ENCODE measurements at regions not wholly inside any gene's neighbourhood (a gene's known extent, or its start where the extent isn't known, plus 50 kb on each side); places are given as distances from the start of the nearest gene placed in this dataset.

DNA sequence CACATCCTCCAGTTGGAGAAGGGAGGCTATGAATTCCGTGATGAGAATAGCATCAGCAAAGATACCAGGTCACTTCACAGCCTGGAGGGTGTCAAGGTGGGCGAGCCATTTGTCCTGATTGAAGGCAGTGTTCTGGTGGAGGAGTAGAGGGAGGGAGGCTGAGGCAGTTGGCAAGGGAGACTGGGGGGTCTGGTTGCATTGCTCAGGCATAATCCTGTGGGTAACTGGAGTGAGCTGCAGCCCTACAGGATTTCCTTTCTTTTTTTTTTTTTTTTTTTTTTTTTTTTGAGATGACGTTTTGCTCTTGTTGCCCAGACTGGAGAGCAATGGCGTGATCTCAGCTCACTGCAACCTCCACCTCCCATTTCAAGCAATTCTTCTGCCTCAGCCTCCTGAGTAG, 223.9 kb upstream of the KLF4 start:
- Histone ChIP-seq H3K27ac (no peak overlapping the region), H3K4me3 (no peak overlapping the region)
- TF ChIP-seq, protein P1, sequence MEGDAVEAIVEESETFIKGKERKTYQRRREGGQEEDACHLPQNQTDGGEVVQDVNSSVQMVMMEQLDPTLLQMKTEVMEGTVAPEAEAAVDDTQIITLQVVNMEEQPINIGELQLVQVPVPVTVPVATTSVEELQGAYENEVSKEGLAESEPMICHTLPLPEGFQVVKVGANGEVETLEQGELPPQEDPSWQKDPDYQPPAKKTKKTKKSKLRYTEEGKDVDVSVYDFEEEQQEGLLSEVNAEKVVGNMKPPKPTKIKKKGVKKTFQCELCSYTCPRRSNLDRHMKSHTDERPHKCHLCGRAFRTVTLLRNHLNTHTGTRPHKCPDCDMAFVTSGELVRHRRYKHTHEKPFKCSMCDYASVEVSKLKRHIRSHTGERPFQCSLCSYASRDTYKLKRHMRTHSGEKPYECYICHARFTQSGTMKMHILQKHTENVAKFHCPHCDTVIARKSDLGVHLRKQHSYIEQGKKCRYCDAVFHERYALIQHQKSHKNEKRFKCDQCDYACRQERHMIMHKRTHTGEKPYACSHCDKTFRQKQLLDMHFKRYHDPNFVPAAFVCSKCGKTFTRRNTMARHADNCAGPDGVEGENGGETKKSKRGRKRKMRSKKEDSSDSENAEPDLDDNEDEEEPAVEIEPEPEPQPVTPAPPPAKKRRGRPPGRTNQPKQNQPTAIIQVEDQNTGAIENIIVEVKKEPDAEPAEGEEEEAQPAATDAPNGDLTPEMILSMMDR (IDR thresholded peaks at IDR 0.05), result no peak
- no peak for DNase-seq (ENCODE audit: low spot score)

DNA sequence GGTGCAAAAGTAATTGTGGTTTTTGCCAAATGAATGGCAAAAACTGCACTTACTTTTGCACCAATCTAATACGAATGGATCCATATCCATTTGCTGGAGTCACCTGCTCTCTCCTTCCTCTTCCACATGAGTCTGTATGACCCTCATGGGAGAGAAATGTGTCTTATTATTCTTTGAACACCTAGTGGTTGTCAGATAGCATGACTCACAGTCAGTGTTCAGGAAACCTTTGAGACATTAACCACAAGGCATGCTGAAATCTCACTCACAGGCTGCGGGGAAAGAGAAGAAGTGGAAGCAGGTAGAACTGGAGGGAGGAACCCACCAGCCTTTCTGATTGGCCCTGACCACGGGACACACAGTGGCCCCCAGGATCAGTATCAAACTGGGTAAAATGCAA, 222.8 kb upstream of the KLF4 start:
- Histone ChIP-seq H3K27ac (no peak overlapping the region), H3K4me3 (no peak overlapping the region)
- no peak for DNase-seq (ENCODE audit: low spot score)
- TF ChIP-seq, protein P1 (IDR thresholded peaks at IDR 0.05), result no peak

DNA sequence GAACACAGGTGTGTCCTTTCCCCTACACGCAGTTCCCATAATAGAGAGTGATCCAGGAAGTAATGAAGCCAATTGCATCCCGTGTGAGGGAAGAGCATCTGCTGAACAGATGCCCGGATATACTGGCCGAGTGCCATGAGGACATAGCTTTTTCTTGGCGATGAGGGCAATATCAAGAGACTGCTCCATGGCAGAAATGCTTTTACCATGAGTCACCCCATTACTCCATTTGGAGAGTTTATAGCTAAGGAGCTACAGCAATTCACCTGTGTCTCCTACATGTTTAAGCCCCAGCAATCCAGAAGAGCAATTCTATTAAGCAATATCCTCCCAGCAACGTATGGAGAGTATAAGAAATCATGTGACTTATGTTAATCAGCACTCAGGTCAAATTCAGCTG, 222.0 kb upstream of the KLF4 start:
- Histone ChIP-seq H3K27ac (no peak overlapping the region), H3K4me3 (no peak overlapping the region)
- TF ChIP-seq, protein P1 (IDR thresholded peaks at IDR 0.05), result no peak
- DNase-seq (ENCODE audit: low spot score), result no peak

DNA sequence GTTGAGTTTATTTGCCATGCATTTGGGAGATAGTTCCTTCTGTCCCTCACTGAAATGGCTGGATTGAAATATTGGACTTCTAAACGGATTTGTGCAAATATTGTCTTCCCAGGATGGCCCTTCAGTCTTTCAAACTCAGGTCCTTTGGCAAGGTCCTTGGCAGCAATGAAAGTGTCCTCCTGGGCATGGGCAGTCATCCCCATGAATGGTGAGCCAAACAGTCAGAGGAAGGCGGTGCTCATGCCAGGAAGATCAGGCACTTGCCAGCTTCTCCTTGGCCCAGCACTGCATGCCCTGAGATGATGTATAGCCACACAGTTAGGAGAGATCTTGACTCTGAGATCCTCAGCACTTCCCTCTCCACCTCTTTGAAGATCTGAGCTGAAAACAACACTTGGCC, 221.4 kb upstream of the KLF4 start:
- Histone ChIP-seq H3K4me3 (no peak overlapping the region), H3K27ac (no peak overlapping the region)
- DNase-seq (ENCODE audit: low spot score), result no peak
- TF ChIP-seq, protein P1 (IDR thresholded peaks at IDR 0.05), result no peak

DNA sequence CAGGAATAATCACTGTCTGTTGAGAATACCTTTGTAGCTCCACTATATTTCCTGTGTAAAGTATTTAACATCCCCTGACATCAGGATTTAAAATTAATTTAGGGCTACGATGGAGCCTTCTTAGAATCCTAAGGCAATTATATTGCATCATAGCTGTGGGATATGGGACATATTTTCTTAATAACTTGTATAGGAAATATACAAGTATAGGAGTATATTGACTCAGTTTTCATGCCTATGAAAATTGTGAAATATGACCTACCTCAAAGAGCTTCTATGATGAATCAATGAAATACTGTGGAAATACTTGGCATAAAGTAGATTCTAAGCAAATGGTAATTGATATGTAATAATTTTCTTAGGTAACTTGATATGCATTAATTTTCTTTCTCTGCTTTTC, 221.0 kb upstream of the KLF4 start:
- H3K27ac ChIP-seq, result no peak overlapping the region

DNA sequence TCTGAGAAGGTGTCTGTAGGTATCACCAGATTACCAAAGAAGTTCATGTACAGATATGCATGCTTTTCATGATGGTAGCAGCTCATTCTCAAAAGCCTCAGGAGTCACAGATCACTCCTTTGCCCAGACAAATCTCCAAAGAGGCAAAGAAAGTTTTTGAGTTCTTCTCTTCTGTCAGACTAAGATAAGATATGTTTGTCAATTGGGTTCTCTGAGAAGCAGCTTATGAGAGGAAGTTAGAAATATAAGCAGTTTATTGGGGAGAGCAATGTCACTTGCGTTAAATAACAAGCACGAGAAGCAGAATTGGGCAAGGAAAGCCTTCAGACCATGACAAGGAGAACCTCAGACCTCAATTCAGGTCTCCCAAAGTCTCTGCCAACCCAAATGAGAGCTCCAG, 219.2 kb upstream of the KLF4 start:
- Histone ChIP-seq H3K27ac (no peak overlapping the region), H3K4me3 (no peak overlapping the region)
- DNase-seq (ENCODE audit: low spot score), result no peak
- TF ChIP-seq, protein P1 (IDR thresholded peaks at IDR 0.05), result no peak

More for the DNA sequence above, 221.0 kb upstream of the KLF4 start:
- no peak overlapping the region for H3K4me3 ChIP-seq
- TF ChIP-seq, protein P1 (IDR thresholded peaks at IDR 0.05), result no peak
- no peak for DNase-seq (ENCODE audit: low spot score)

DNA sequence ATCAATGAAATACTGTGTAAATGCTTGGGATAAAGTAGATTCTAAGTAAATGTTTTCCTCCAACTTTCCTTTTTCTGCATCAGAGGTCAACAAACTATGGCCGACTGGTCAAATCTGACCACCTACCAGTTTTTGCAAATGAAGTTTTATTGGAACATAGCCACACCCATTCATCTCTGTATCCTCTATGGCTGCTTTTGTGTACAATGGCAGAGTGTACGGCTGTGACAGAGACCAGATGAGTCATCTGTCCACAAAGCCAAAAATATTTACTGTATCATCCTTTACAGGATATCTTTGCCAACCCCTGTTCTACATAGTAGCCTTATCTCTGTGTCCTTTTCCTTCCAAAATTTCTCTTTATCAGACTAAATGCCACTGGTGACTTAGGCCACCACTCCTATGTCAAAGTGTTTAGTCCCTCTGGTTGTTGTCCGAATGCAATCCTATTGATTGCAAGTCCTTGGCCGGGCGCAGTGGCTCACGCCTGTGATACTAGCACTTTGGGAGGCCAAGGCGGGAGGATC, 218.4 kb upstream of the KLF4 start:
- TF ChIP-seq, protein P1 (IDR thresholded peaks at IDR 0.05), result no peak
- H3K27ac ChIP-seq, result no peak overlapping the region
- DNase-seq (ENCODE audit: low spot score), result no peak
- no peak overlapping the region for H3K4me3 ChIP-seq
